H1 (cell line): ENCODE measurements at regions not wholly inside any gene's neighbourhood (a gene's known extent, or its start where the extent isn't known, plus 50 kb on each side); places are given as distances from the start of the nearest gene placed in this dataset.

Experiments used
- CTCF ChIA-PET: fragments of 300-600 bp; sonication (Branson Sonifier 250); formaldehyde crosslinking; loops from one replicate; lab custom pipeline; 2021; ENCODE audit not compliant: partially characterized antibody; lab: Charles Lee
- POLR2A ChIA-PET: fragments of 300-600 bp; sonication (Branson Sonifier 250); formaldehyde crosslinking; loops from one replicate; lab custom pipeline; 2021; ENCODE audit warnings: inconsistent platforms; ENCODE audit not compliant: partially characterized antibody; lab: Charles Lee
- DNase-seq, 2 experiments: peaks; one replicate each; pipeline versions ENCODE4 v3.0.0 to v3.0.0-alpha.2; 2010 to 2022; ENCODE audit warnings: low spot score in 2 of 2, low read depth in 1 of 2, mixed read lengths in 1 of 2
- FAIRE-seq: peaks from 2 replicates; lab custom pipeline; 2011; peaks lifted over from hg19 to GRCh38; lab: Jason Lieb, UNC
- H2AFZ ChIP-seq: 2 replicates; pipeline ENCODE4 v1.8.1; 2012; ENCODE audit warnings: low read length, inconsistent platforms
- H2AK5ac ChIP-seq: 2 replicates; pipeline ENCODE4 v1.6.1; 2013; ENCODE audit warnings: low read depth, low read length
- H2BK120ac ChIP-seq: replicated peaks from 2 replicates; pipeline ENCODE3; 2013; ENCODE audit warnings: low read depth, low read length, inconsistent platforms
- H2BK12ac ChIP-seq: 2 replicates; pipeline ENCODE4 v1.6.1; 2013; ENCODE audit warnings: low read depth, low read length
- H2BK15ac ChIP-seq: 2 replicates; pipeline ENCODE4 v1.6.1; 2013; ENCODE audit warnings: low read length
- H2BK20ac ChIP-seq: 2 replicates; pipeline ENCODE4 v1.6.1; 2013; ENCODE audit warnings: low read length
- H2BK5ac ChIP-seq: 2 replicates; pipeline ENCODE4 v1.6.1; 2013; ENCODE audit warnings: low read depth, low read length
- H3K14ac ChIP-seq: 2 replicates; pipeline ENCODE4 v1.6.1; 2013; ENCODE audit warnings: inconsistent platforms; ENCODE audit not compliant: insufficient read length
- H3K18ac ChIP-seq: 2 replicates; pipeline ENCODE4 v1.6.1; 2013; ENCODE audit warnings: low read length; ENCODE audit errors: extremely low read depth
- H3K23ac ChIP-seq: 2 replicates; pipeline ENCODE4 v1.6.1; 2013; ENCODE audit warnings: inconsistent platforms; ENCODE audit not compliant: insufficient read length
- H3K23me2 ChIP-seq: 2 replicates; pipeline ENCODE4 v1.6.1; 2013; ENCODE audit warnings: low read depth, low read length
- H3K27ac ChIP-seq: 2 replicates; pipeline ENCODE4 v1.6.1; 2011; ENCODE audit warnings: low read depth, low read length, inconsistent platforms
- H3K27me3 ChIP-seq, 4 experiments: replicated peaks in 1 of 4; 1 replicate in 1 of 4; 2 replicates in 3 of 4; pipeline versions ENCODE4 v1.6.1 to v1.8.1; 2011 to 2013; ENCODE audit warnings: low read length in 3 of 4, mild to moderate bottlenecking in 3 of 4, inconsistent platforms in 2 of 4, mixed read lengths in 2 of 4, moderate library complexity in 1 of 4; ENCODE audit not compliant: control insufficient read depth in 3 of 4, insufficient read depth in 3 of 4; ENCODE audit errors: extremely low read depth in 1 of 4
- H3K36me3 ChIP-seq, 4 experiments: 2 replicates each; pipeline versions ENCODE4 v1.6.1 to v1.8.1; 2011 to 2013; ENCODE audit warnings: mild to moderate bottlenecking in 4 of 4, low read length in 3 of 4, moderate library complexity in 2 of 4, control low read depth in 1 of 4, inconsistent platforms in 1 of 4; ENCODE audit not compliant: insufficient read depth in 4 of 4, control insufficient read depth in 2 of 4
- H3K4ac ChIP-seq: replicated peaks from 2 replicates; pipeline ENCODE3; 2013; ENCODE audit warnings: low read length, low read depth, mixed read lengths, inconsistent platforms; ENCODE audit not compliant: insufficient read length
- H3K4me1 ChIP-seq, 4 experiments: replicated peaks in 1 of 4; 1 replicate in 1 of 4; 2 replicates in 3 of 4; pipeline versions ENCODE4 v1.6.1 to v1.8.1; 2011 to 2013; ENCODE audit warnings: low read length in 3 of 4, inconsistent platforms in 2 of 4, mixed read lengths in 1 of 4; ENCODE audit not compliant: insufficient read depth in 4 of 4, control insufficient read depth in 3 of 4
- H3K4me2 ChIP-seq, 2 experiments: 2 replicates each; pipeline versions ENCODE4 v1.6.1 to v1.8.1; 2011 to 2013; ENCODE audit warnings: low read depth in 2 of 2, low read length in 2 of 2, control low read depth in 1 of 2, inconsistent platforms in 1 of 2, mild to moderate bottlenecking in 1 of 2; ENCODE audit not compliant: insufficient read depth in 1 of 2
- H3K4me3 ChIP-seq, 4 experiments: fragments of 200-600, 300-600 bp in 1 of 4; sonication (generic), shearing (Covaris generic), sonication (Bioruptor Twin) in 1 of 4; 2 replicates each; pipeline versions ENCODE4 v1.5.1 to v1.8.1; 2011 to 2016; ENCODE audit warnings: low read length in 4 of 4, low read depth in 3 of 4, control low read depth in 2 of 4, inconsistent platforms in 2 of 4, mild to moderate bottlenecking in 2 of 4, mixed read lengths in 1 of 4, moderate library complexity in 1 of 4; ENCODE audit not compliant: insufficient read depth in 2 of 4; ENCODE audit errors: extremely low read depth in 1 of 4
- H3K56ac ChIP-seq: replicated peaks from 2 replicates; pipeline ENCODE3; 2013; ENCODE audit warnings: low read depth, mild to moderate bottlenecking, mixed read lengths, low read length, inconsistent platforms; ENCODE audit not compliant: insufficient read length
- H3K79me1 ChIP-seq: 2 replicates; pipeline ENCODE4 v1.6.1; 2013; ENCODE audit warnings: low read depth, low read length, control low read depth
- H3K79me2 ChIP-seq, 2 experiments: 2 replicates each; pipeline versions ENCODE4 v1.6.1 to v1.8.1; 2012 to 2013; ENCODE audit warnings: low read length in 2 of 2, mild to moderate bottlenecking in 2 of 2, inconsistent platforms in 1 of 2; ENCODE audit not compliant: insufficient read depth in 2 of 2, control insufficient read depth in 1 of 2
- H3K9ac ChIP-seq, 4 experiments: replicated peaks in 1 of 4; 1 replicate in 1 of 4; 2 replicates in 3 of 4; pipeline versions ENCODE4 v1.6.1 to v1.8.1; 2011 to 2013; ENCODE audit warnings: low read depth in 3 of 4, low read length in 3 of 4, control low read depth in 2 of 4, mild to moderate bottlenecking in 2 of 4, moderate library complexity in 2 of 4, inconsistent platforms in 1 of 4; ENCODE audit errors: extremely low read depth in 1 of 4
- H3K9me3 ChIP-seq, 2 experiments: 2 replicates each; pipeline versions ENCODE4 v1.6.1 to v1.8.1; 2012 to 2013; ENCODE audit warnings: mild to moderate bottlenecking in 2 of 2, moderate library complexity in 2 of 2, control low read depth in 1 of 2, inconsistent platforms in 1 of 2, low read depth in 1 of 2, low read length in 1 of 2, mixed read lengths in 1 of 2; ENCODE audit not compliant: insufficient read depth in 2 of 2
- H4K20me1 ChIP-seq, 2 experiments: replicated peaks in 1 of 2; 2 replicates each; pipeline versions ENCODE3 to v1.8.1; 2011 to 2013; ENCODE audit warnings: inconsistent platforms in 2 of 2, low read length in 2 of 2, mild to moderate bottlenecking in 1 of 2; ENCODE audit not compliant: insufficient read depth in 2 of 2, control insufficient read depth in 1 of 2
- H4K5ac ChIP-seq: 2 replicates; pipeline ENCODE4 v1.6.1; 2013; ENCODE audit warnings: low read length, low read depth, mixed read lengths, inconsistent platforms; ENCODE audit not compliant: insufficient read length
- H4K8ac ChIP-seq: 2 replicates; pipeline ENCODE4 v1.8.0; 2013; ENCODE audit warnings: mild to moderate bottlenecking, moderate library complexity, low read length, inconsistent platforms; ENCODE audit not compliant: insufficient read depth; ENCODE audit errors: extremely low read depth
- H4K91ac ChIP-seq: replicated peaks from 2 replicates; pipeline ENCODE3; 2013; ENCODE audit warnings: low read length, mixed read lengths, inconsistent platforms; ENCODE audit not compliant: insufficient read length
- BRCA1 ChIP-seq: IDR thresholded peaks from 2 replicates; pipeline ENCODE4 v1.6.1; 2012; ENCODE audit warnings: low read depth, low read length, improper control_type of control experiment
- CEBPB ChIP-seq: IDR thresholded peaks from 2 replicates; pipeline ENCODE4 v1.6.1; 2012; ENCODE audit warnings: low read depth, low read length
- KDM1A ChIP-seq: fragments of 200-600, 300-600 bp; sonication (generic); IDR thresholded peaks from 2 replicates; pipeline ENCODE4 v1.7.1; 2016; ENCODE audit warnings: mild to moderate bottlenecking, low read length, borderline replicate concordance
- MAFK ChIP-seq: IDR thresholded peaks from 2 replicates; pipeline ENCODE4 v1.6.1; 2012; ENCODE audit warnings: low read depth, mild to moderate bottlenecking, improper control_type of control experiment, low read length
- NRF1 ChIP-seq: IDR thresholded peaks from 2 replicates; pipeline ENCODE4 v1.6.1; 2011; ENCODE audit warnings: mild to moderate bottlenecking, low read depth, low read length, improper control_type of control experiment
- PHF8 ChIP-seq: fragments of 200-600 bp; sonication (generic); conservative IDR thresholded peaks from 2 replicates; pipeline ENCODE4 v1.7.1; 2012; ENCODE audit warnings: low read depth, mild to moderate bottlenecking, inconsistent platforms, low read length, moderate library complexity
- RXRA ChIP-seq: IDR thresholded peaks from 2 replicates; pipeline ENCODE4 v1.6.1; 2011; ENCODE audit warnings: low read depth, mild to moderate bottlenecking, low read length, moderate library complexity; ENCODE audit not compliant: insufficient read depth
- SP1 ChIP-seq: IDR thresholded peaks from 2 replicates; pipeline ENCODE4 v1.6.1; 2011; ENCODE audit warnings: low read depth, low read length
- SP2 ChIP-seq: IDR thresholded peaks from 2 replicates; pipeline ENCODE4 v1.6.1; 2012; ENCODE audit warnings: mild to moderate bottlenecking, low read length, inconsistent platforms
- WGBS, 2 experiments: shearing (Covaris generic) in 1 of 2; methylation state at CpG; one replicate each; pipeline versions ENCODE4 v1.1.6 to v1.1.7; 2013 to 2015; ENCODE audit warnings: low lambda C conversion rate in 2 of 2, mixed read lengths in 2 of 2, inconsistent platforms in 1 of 2, low coverage in 1 of 2, missing lambda C conversion rate in 1 of 2; ENCODE audit not compliant: insufficient replicate concordance in 2 of 2, insufficient coverage in 1 of 2, insufficient read length in 1 of 2; ENCODE audit errors: extremely low coverage in 1 of 2, missing lambda C conversion rate in 1 of 2; 5-methylcytosine and 5-hydroxymethylcytosine counted together
- TF ChIP-seq, protein P1 (sequence below): IDR thresholded peaks from 2 replicates; pipeline ENCODE4 v1.6.1; 2011; ENCODE audit warnings: low read depth, mild to moderate bottlenecking, low read length; ENCODE audit not compliant: insufficient read depth

DNA sequence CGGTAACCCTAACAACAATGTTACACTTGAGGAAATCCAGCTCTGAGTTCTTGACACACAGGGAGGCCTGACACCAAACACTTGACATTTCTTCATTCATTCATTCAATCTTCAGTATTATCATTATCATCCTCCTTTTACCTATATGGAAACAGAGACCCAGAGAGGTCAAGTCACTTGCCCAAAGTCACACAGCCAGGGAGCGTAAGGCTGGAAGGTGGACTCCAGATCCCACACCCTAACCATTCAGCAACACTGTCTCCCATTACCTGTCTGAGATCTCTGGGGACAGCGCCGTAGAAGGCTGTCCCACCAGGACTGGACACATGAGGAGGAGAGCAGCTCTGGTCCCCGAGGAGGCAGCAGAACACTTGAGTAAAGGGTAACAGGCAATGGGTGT, 101.4 kb downstream of the SYF2 start:
- H2BK5ac ChIP-seq: no peak overlapping the region
- H3K27me3 ChIP-seq: no peaks in the 10 kb centered on the region
- H3K36me3 ChIP-seq: no peaks in the 10 kb centered on the region
- no peaks in the 10 kb centered on the region for H4K20me1 ChIP-seq
- no peak overlapping the region for H3K27ac ChIP-seq
- no peaks in the 10 kb centered on the region for H3K4me1 ChIP-seq
- DNase-seq: no peak
- TF ChIP-seq RXRA: no peak
- TF ChIP-seq PHF8: no peak
- TF ChIP-seq KDM1A: no peak
- no peak for TF ChIP-seq SP1
- TF ChIP-seq BRCA1: no peak
- TF ChIP-seq, protein P1, sequence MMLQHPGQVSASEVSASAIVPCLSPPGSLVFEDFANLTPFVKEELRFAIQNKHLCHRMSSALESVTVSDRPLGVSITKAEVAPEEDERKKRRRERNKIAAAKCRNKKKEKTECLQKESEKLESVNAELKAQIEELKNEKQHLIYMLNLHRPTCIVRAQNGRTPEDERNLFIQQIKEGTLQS: no peak
- no peak for TF ChIP-seq SP2
- TF ChIP-seq MAFK: no peak
- no peak for TF ChIP-seq NRF1
- no peak for TF ChIP-seq CEBPB
- no peak overlapping the region for H3K9ac ChIP-seq
- ChIA-PET POLR2A (no interaction called here), CTCF (no interaction called here)
- no peak overlapping the region for H2BK15ac ChIP-seq
- H4K8ac ChIP-seq: no peak overlapping the region; the same call in 1 of the 2 replicates
- H3K18ac ChIP-seq: no peak overlapping the region
- no peak for FAIRE-seq
- no peak overlapping the region for H2BK12ac ChIP-seq
- no peak overlapping the region for H3K4me3 ChIP-seq
- no peak overlapping the region for H2AK5ac ChIP-seq
- no peak overlapping the region for H2BK20ac ChIP-seq
- no peaks in the 10 kb centered on the region; the same call in 1 of the 2 replicates for H3K79me1 ChIP-seq
- H3K14ac ChIP-seq: no peak overlapping the region
- H3K4me2 ChIP-seq: no peak overlapping the region
- 92% methylated on average over 5 of the region's 5 CpGs; no CpG with 5 or more reads in 1 of the 2 experiments for WGBS, 2 experiments
- H2AFZ ChIP-seq: no peak overlapping the region
- H3K9me3 ChIP-seq: no peaks in the 10 kb centered on the region
- H3K79me2 ChIP-seq: no peaks in the 10 kb centered on the region
- H3K23me2 ChIP-seq: no peaks in the 10 kb centered on the region
- no peak overlapping the region for H3K23ac ChIP-seq
- H4K5ac ChIP-seq: no peak overlapping the region
- no peak overlapping the region for H3K4ac ChIP-seq
- H4K91ac ChIP-seq: no peak overlapping the region
- H3K56ac ChIP-seq: no peak overlapping the region
- H2BK120ac ChIP-seq: no peak overlapping the region
